ENCODE measurements at regions not wholly inside any gene's neighbourhood (a gene's known extent, or its start where the extent isn't known, plus 50 kb on each side); places are given as distances from the start of the nearest gene placed in this dataset.

DNA sequence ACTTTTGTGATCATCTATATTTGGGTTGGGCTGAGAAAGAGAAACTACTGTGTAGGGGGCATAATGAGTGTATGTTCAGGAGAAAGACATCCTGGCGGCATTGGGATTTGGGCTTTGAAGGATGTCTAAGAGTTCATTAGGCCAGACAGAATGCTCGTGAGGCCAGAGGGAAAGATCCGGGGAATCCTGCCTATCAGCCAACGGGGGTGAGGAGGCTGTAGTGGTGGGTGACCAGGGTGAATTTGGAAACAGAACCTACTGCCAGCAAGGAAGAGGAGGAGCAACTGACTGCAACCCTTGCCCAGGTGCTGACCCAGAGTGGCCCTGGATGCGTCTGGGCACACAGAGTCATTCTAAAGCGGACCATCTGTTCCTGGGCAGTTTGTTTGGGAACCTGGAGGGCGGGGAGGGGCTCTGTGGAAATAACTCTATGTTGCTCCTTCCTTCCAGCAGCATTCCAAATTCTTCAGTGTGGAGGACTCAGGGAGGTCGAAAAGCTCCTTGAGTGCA, 56.9 kb upstream of the ECE1 start:
- TF ChIP-seq OVOL2 (CRISPR knock-in tag; IDR thresholded peaks at IDR 0.05; ENCODE audit: borderline replicate concordance) (no peak), JUN (CRISPR knock-in tag; IDR thresholded peaks at IDR 0.05) (no peak), MXD4 (CRISPR knock-in tag; IDR thresholded peaks at IDR 0.05; ENCODE audit: borderline replicate concordance) (no peak), NFYB (CRISPR knock-in tag; conservative IDR thresholded peaks at IDR 0.05; ENCODE audit: low read depth) (no peak), NFE2L1 (CRISPR knock-in tag; IDR thresholded peaks at IDR 0.05) (no peak)
- TF ChIP-seq, protein P1, sequence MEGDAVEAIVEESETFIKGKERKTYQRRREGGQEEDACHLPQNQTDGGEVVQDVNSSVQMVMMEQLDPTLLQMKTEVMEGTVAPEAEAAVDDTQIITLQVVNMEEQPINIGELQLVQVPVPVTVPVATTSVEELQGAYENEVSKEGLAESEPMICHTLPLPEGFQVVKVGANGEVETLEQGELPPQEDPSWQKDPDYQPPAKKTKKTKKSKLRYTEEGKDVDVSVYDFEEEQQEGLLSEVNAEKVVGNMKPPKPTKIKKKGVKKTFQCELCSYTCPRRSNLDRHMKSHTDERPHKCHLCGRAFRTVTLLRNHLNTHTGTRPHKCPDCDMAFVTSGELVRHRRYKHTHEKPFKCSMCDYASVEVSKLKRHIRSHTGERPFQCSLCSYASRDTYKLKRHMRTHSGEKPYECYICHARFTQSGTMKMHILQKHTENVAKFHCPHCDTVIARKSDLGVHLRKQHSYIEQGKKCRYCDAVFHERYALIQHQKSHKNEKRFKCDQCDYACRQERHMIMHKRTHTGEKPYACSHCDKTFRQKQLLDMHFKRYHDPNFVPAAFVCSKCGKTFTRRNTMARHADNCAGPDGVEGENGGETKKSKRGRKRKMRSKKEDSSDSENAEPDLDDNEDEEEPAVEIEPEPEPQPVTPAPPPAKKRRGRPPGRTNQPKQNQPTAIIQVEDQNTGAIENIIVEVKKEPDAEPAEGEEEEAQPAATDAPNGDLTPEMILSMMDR (IDR thresholded peaks at IDR 0.05): no peak
- TF ChIP-seq, protein P2, sequence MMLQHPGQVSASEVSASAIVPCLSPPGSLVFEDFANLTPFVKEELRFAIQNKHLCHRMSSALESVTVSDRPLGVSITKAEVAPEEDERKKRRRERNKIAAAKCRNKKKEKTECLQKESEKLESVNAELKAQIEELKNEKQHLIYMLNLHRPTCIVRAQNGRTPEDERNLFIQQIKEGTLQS (CRISPR knock-in tag; conservative IDR thresholded peaks at IDR 0.05): no peak
- TF ChIP-seq, protein P3, sequence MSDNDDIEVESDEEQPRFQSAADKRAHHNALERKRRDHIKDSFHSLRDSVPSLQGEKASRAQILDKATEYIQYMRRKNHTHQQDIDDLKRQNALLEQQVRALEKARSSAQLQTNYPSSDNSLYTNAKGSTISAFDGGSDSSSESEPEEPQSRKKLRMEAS (CRISPR knock-in tag; IDR thresholded peaks at IDR 0.05): no peak
- TF ChIP-seq, protein P4, sequence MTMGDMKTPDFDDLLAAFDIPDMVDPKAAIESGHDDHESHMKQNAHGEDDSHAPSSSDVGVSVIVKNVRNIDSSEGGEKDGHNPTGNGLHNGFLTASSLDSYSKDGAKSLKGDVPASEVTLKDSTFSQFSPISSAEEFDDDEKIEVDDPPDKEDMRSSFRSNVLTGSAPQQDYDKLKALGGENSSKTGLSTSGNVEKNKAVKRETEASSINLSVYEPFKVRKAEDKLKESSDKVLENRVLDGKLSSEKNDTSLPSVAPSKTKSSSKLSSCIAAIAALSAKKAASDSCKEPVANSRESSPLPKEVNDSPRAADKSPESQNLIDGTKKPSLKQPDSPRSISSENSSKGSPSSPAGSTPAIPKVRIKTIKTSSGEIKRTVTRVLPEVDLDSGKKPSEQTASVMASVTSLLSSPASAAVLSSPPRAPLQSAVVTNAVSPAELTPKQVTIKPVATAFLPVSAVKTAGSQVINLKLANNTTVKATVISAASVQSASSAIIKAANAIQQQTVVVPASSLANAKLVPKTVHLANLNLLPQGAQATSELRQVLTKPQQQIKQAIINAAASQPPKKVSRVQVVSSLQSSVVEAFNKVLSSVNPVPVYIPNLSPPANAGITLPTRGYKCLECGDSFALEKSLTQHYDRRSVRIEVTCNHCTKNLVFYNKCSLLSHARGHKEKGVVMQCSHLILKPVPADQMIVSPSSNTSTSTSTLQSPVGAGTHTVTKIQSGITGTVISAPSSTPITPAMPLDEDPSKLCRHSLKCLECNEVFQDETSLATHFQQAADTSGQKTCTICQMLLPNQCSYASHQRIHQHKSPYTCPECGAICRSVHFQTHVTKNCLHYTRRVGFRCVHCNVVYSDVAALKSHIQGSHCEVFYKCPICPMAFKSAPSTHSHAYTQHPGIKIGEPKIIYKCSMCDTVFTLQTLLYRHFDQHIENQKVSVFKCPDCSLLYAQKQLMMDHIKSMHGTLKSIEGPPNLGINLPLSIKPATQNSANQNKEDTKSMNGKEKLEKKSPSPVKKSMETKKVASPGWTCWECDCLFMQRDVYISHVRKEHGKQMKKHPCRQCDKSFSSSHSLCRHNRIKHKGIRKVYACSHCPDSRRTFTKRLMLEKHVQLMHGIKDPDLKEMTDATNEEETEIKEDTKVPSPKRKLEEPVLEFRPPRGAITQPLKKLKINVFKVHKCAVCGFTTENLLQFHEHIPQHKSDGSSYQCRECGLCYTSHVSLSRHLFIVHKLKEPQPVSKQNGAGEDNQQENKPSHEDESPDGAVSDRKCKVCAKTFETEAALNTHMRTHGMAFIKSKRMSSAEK (CRISPR knock-in tag; IDR thresholded peaks at IDR 0.05; ENCODE audit: borderline replicate concordance): no peak

All from WTC11 (cell line).